ENCODE measurements at regions not wholly inside any gene's neighbourhood (a gene's known extent, or its start where the extent isn't known, plus 50 kb on each side); places are given as distances from the start of the nearest gene placed in this dataset.
"Not testable (repeated sequence)": the region's sequence is repeated elsewhere in the genome, so short reads cannot be mapped to it uniquely, and the experiment has no call there.

DNA sequence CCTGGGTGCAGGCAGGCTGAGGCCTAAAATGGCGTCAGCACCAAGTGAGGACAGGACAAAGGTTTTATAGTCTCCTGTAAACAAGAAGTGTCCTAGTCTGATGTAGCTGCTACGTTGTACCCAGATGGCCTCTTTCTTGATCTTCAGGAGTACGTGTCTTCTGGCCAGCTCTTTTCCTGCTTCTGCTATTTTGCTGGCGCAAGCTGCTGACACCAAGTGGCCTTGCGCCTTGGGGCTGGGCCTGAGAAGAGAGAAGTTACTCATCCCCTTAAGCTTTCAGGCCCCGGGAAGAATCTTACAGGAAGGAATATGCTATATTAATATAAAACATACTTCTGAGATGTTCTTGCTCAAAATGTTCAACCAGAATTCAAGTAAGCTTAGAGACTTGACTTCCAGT lies 605.2 kb downstream of the GALC start:
- TF ChIP-seq, protein P1, sequence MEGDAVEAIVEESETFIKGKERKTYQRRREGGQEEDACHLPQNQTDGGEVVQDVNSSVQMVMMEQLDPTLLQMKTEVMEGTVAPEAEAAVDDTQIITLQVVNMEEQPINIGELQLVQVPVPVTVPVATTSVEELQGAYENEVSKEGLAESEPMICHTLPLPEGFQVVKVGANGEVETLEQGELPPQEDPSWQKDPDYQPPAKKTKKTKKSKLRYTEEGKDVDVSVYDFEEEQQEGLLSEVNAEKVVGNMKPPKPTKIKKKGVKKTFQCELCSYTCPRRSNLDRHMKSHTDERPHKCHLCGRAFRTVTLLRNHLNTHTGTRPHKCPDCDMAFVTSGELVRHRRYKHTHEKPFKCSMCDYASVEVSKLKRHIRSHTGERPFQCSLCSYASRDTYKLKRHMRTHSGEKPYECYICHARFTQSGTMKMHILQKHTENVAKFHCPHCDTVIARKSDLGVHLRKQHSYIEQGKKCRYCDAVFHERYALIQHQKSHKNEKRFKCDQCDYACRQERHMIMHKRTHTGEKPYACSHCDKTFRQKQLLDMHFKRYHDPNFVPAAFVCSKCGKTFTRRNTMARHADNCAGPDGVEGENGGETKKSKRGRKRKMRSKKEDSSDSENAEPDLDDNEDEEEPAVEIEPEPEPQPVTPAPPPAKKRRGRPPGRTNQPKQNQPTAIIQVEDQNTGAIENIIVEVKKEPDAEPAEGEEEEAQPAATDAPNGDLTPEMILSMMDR (IDR thresholded peaks at IDR 0.05; ENCODE audit: low read depth, low read length): no peak
- CTCF ChIA-PET: no interaction called here
- H3K27ac ChIP-seq (ENCODE audit: low read depth, low read length): no peak overlapping the region
- no peaks in the 10 kb centered on the region for H3K9me3 ChIP-seq (ENCODE audit: control insufficient read depth, insufficient read depth, low read length)
- H3K27me3 ChIP-seq (ENCODE audit: control insufficient read depth, insufficient read depth, low read length): no peaks in the 10 kb centered on the region
- POLR2A ChIA-PET: no interaction called here
- DNase-seq (ENCODE audit: low read depth, low spot score): no peak
- H3K4me3 ChIP-seq (ENCODE audit: low read depth, low read length): no peak overlapping the region

DNA sequence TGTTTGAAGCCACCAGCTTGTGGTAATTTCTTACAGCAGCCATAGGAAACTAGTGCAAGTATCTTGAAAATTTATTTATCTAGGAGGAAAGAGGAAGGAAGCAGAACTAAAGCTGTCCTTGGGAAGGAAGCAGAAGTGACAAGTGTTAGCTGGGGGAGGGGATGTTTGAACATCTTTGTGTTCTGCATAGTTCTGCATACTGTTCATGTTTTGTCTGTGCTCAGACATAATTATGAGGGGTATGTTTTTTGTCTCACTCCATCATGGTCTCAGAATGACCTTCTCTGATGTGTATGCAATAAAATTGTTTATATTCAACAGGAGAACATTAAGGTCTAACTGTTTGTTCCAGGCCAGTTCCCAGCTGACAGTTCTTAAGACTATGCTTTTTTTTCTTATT lies 606.5 kb downstream of the GALC start:
- no peak for DNase-seq (ENCODE audit: low read depth, low spot score)
- CTCF ChIA-PET: no interaction called here
- POLR2A ChIA-PET: no interaction called here
- H3K27ac ChIP-seq (ENCODE audit: low read depth, low read length): no peak overlapping the region
- H3K4me3 ChIP-seq (ENCODE audit: low read depth, low read length): no peak overlapping the region
- H3K9me3 ChIP-seq (ENCODE audit: control insufficient read depth, insufficient read depth, low read length): no peaks in the 10 kb centered on the region
- TF ChIP-seq, protein P1 (IDR thresholded peaks at IDR 0.05; ENCODE audit: low read depth, low read length): no peak
- no peaks in the 10 kb centered on the region for H3K27me3 ChIP-seq (ENCODE audit: control insufficient read depth, insufficient read depth, low read length)

DNA sequence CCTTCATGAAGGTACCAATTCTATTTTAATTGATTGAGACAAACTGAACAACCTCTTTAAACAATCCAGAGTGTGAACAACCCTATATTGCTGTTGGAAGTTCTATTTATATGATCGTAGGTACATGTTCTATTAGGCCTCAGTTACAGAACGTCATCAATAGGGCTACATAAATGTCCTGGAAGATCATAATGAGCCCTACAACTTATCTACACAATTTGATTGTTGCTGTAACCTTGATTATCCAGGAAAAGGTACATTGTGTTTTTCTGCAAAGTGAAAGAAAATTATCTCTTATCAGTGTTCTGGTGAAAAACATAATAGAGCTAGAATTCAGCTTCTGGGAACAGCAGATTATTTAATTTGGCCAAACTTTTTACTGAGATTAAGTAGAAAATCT lies 612.9 kb downstream of the GALC start:
- POLR2A ChIA-PET: no interaction called here

DNA sequence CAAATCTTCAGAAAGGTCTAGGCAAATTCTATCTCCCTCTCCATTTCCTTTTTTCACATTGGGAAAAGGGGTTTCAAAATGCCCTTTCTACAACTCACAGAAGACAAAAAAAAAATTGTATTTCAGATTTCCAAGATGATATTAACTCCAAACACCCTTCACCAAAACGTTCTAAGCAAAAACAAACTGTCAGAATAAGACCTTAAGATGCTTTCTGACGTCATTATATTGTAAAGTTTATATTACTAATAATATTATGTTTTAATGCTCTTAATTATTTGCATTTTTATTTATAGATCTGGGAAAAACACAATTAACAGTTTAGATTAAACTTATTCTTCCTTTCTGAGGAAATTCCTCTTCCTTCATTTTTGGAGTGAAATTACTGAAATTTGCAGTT lies 624.2 kb downstream of the GALC start:
- Histone ChIP-seq H3K27ac (ENCODE audit: low read depth, low read length) (no peak overlapping the region), H3K4me3 (ENCODE audit: low read depth, low read length) (no peak overlapping the region), H3K27me3 (ENCODE audit: control insufficient read depth, insufficient read depth, low read length) (no peaks in the 10 kb centered on the region), H3K9me3 (ENCODE audit: control insufficient read depth, insufficient read depth, low read length) (no peaks in the 10 kb centered on the region)
- TF ChIP-seq, protein P1 (IDR thresholded peaks at IDR 0.05; ENCODE audit: low read depth, low read length): no peak
- CTCF ChIA-PET: no interaction called here
- POLR2A ChIA-PET: no interaction called here
- DNase-seq (ENCODE audit: low read depth, low spot score): no peak

More for the DNA sequence above, 612.9 kb downstream of the GALC start:
- Histone ChIP-seq H3K27ac (ENCODE audit: low read depth, low read length) (no peak overlapping the region), H3K4me3 (ENCODE audit: low read depth, low read length) (no peak overlapping the region), H3K9me3 (ENCODE audit: control insufficient read depth, insufficient read depth, low read length) (no peaks in the 10 kb centered on the region), H3K27me3 (ENCODE audit: control insufficient read depth, insufficient read depth, low read length) (no peaks in the 10 kb centered on the region)
- TF ChIP-seq, protein P1 (IDR thresholded peaks at IDR 0.05; ENCODE audit: low read depth, low read length): no peak
- CTCF ChIA-PET: no interaction called here
- no peak for DNase-seq (ENCODE audit: low read depth, low spot score)

DNA sequence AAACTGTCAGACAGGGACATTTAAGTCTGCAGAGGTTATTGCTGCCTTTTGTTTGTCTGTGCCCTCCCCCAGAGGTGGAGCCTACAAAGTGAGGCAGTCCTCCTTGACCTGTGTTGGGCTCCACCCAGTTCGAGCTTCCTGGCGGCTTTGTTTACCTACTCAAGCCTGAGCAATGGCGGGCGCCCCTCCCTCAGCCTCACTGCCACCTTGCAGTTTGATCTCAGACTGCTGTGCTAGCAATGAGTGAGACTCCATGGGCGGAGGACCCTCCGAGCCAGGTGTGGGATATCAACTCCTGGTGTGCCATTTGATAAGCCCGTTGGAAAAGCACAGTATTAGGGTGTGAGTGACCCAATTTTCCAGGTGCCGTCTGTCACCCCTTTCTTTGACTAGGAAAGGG lies 632.7 kb downstream of the GALC start:
- H3K4me3 ChIP-seq (ENCODE audit: low read depth, low read length); POLR2A ChIA-PET; H3K9me3 ChIP-seq (ENCODE audit: control insufficient read depth, insufficient read depth, low read length); H3K27ac ChIP-seq (ENCODE audit: low read depth, low read length); DNase-seq (ENCODE audit: low read depth, low spot score); CTCF ChIA-PET; H3K27me3 ChIP-seq (ENCODE audit: control insufficient read depth, insufficient read depth, low read length): not testable (repeated sequence)

DNA sequence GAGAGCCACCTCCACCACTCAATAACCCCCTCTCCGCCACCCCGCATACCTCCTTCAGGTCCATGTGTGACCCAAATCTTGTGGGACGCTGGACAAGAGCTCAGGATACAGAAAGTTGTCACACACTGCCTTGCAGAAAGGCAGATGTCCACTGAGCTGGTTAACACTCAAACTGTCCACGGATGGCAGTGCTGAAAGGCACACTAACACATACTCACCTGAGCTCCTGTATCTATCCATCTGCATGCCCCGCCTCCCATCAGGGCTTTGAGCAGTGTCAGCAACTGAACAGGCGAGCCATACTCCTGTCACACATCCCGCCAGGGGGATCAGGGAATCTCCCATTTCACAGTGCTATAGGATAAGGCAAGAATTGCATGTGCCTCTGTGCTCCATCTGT lies 642.0 kb downstream of the GALC start:
- ChIA-PET CTCF (no interaction called here), POLR2A (no interaction called here)
- TF ChIP-seq, protein P1 (IDR thresholded peaks at IDR 0.05; ENCODE audit: low read depth, low read length): no peak
- Histone ChIP-seq H3K4me3 (ENCODE audit: low read depth, low read length) (no peak overlapping the region), H3K9me3 (ENCODE audit: control insufficient read depth, insufficient read depth, low read length) (no peaks in the 10 kb centered on the region), H3K27me3 (ENCODE audit: control insufficient read depth, insufficient read depth, low read length) (no peaks in the 10 kb centered on the region), H3K27ac (ENCODE audit: low read depth, low read length) (no peak overlapping the region)
- no peak for DNase-seq (ENCODE audit: low read depth, low spot score)

Measured in AG04450 (cell line).